ENCODE measurements at regions not wholly inside any gene's neighbourhood (a gene's known extent, or its start where the extent isn't known, plus 50 kb on each side); places are given as distances from the start of the nearest gene placed in this dataset.

GRCh38 chr16:86899151-86899550 lies 320.8 kb downstream of the FOXL1 start:
- Mint-ChIP-seq H3K4me1 (no peaks in the 10 kb centered on the region), H3K27me3 (peaks cover 2 to 8% of the 10 kb centered on the region in 2 donors), H3K36me3 (no peaks in the 10 kb centered on the region), H3K27ac (no peak overlapping the region), H3K9me3 (peaks cover 0 to 4% (median 0%) of the 10 kb centered on the region in 3 donors), H3K4me3 (no peak overlapping the region)
- no peak for ATAC-seq (replicated peaks in 1 of 4)
- ChIA-PET CTCF (no interaction called here), POLR2A (no interaction called here)
- Histone ChIP-seq H3K4me1 (ENCODE audit: control insufficient read depth in 1 of 2, extremely low read depth in 1 of 2, insufficient read depth in 2 of 2, low read length in 2 of 2) (no peaks in the 10 kb centered on the region), H3K27ac (ENCODE audit: low read length) (no peak overlapping the region), H3K27me3 (replicated peaks in 1 of 2; ENCODE audit: control insufficient read depth in 2 of 2, extremely low read depth in 1 of 2, insufficient read depth in 2 of 2, low read length in 1 of 2) (peaks cover 0 to 11% of the 10 kb centered on the region in 2 experiments), H3K4me3 (ENCODE audit: control insufficient read depth in 1 of 2, extremely low read depth in 1 of 2, low read length in 1 of 2) (no peak overlapping the region), H3K36me3 (ENCODE audit: control insufficient read depth in 2 of 2, extremely low read depth in 1 of 2, insufficient read depth in 1 of 2, low read length in 1 of 2) (no peaks in the 10 kb centered on the region), H3K9me3 (no peaks in the 10 kb centered on the region)
- no peak for DNase-seq
- WGBS (ENCODE audit: insufficient coverage): 57% methylated on average over 5 of the region's 6 CpGs

GRCh38 chr16:86899757-86900156 lies 321.4 kb downstream of the FOXL1 start:
- Mint-ChIP-seq H3K9me3 (peaks cover 0 to 4% (median 0%) of the 10 kb centered on the region in 3 donors), H3K4me1 (no peaks in the 10 kb centered on the region), H3K36me3 (no peaks in the 10 kb centered on the region), H3K27ac (no peak overlapping the region), H3K4me3 (no peak overlapping the region), H3K27me3 (peaks cover 4 to 10% of the 10 kb centered on the region in 2 donors)
- POLR2A ChIA-PET: no interaction called here
- ATAC-seq (replicated peaks in 1 of 4): no peak
- no CpG with 5 or more reads among the region's 4 CpGs for WGBS (ENCODE audit: insufficient coverage)
- no peaks in the 10 kb centered on the region for H3K36me3 ChIP-seq (ENCODE audit: control insufficient read depth in 2 of 2, extremely low read depth in 1 of 2, insufficient read depth in 1 of 2, low read length in 1 of 2)
- H3K27ac ChIP-seq (ENCODE audit: low read length): no peak overlapping the region
- DNase-seq: no peak
- H3K4me3 ChIP-seq (ENCODE audit: control insufficient read depth in 1 of 2, extremely low read depth in 1 of 2, low read length in 1 of 2): no peak overlapping the region
- peaks cover 0 to 8% of the 10 kb centered on the region in 2 experiments for H3K27me3 ChIP-seq (replicated peaks in 1 of 2; ENCODE audit: control insufficient read depth in 2 of 2, extremely low read depth in 1 of 2, insufficient read depth in 2 of 2, low read length in 1 of 2)
- H3K4me1 ChIP-seq (ENCODE audit: control insufficient read depth in 1 of 2, extremely low read depth in 1 of 2, insufficient read depth in 2 of 2, low read length in 2 of 2): no peaks in the 10 kb centered on the region
- no peaks in the 10 kb centered on the region for H3K9me3 ChIP-seq
- CTCF ChIA-PET: no interaction called here

DNA sequence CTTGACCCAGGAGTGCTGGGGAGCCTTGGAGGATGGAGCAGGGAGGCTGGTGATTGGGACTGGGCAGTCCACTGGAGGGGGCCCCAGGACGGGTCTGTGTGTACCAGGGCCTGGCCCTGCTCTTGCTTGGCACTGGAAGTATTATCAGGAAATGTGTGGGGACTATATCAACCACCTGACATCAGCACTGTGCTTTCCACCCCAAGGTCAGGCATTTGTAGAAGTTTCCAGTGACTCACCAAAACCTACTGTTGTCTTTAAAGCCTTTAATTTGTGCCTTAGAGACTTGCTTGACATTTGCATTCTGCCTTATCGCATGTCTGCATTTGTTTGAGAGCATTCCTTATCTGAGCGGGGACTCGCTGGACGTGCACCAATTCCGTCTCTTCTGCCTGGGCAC lies 323.1 kb downstream of the FOXL1 start:
- WGBS (ENCODE audit: insufficient coverage): 100% methylated on average over 1 of the region's 6 CpGs
- no peak overlapping the region for H3K4me3 Mint-ChIP-seq
- Histone ChIP-seq H3K9me3 (no peaks in the 10 kb centered on the region), H3K4me3 (ENCODE audit: control insufficient read depth in 1 of 2, extremely low read depth in 1 of 2, low read length in 1 of 2) (no peak overlapping the region), H3K27me3 (replicated peaks in 1 of 2; ENCODE audit: control insufficient read depth in 2 of 2, extremely low read depth in 1 of 2, insufficient read depth in 2 of 2, low read length in 1 of 2) (peaks cover 0 to 8% of the 10 kb centered on the region in 2 experiments), H3K4me1 (ENCODE audit: control insufficient read depth in 1 of 2, extremely low read depth in 1 of 2, insufficient read depth in 2 of 2, low read length in 2 of 2) (no peaks in the 10 kb centered on the region), H3K27ac (ENCODE audit: low read length) (no peak overlapping the region), H3K36me3 (ENCODE audit: control insufficient read depth in 2 of 2, extremely low read depth in 1 of 2, insufficient read depth in 1 of 2, low read length in 1 of 2) (no peaks in the 10 kb centered on the region)
- no peaks in the 10 kb centered on the region for H3K4me1 Mint-ChIP-seq
- no peak overlapping the region for H3K27ac Mint-ChIP-seq
- CTCF ChIA-PET: no interaction called here
- no peaks in the 10 kb centered on the region for H3K36me3 Mint-ChIP-seq
- peaks cover 0 to 4% (median 0%) of the 10 kb centered on the region in 3 donors for H3K9me3 Mint-ChIP-seq
- DNase-seq (no peak), ATAC-seq (replicated peaks in 1 of 4) (no peak)
- peaks cover 8 to 13% of the 10 kb centered on the region in 2 donors for H3K27me3 Mint-ChIP-seq
- POLR2A ChIA-PET: no interaction called here

DNA sequence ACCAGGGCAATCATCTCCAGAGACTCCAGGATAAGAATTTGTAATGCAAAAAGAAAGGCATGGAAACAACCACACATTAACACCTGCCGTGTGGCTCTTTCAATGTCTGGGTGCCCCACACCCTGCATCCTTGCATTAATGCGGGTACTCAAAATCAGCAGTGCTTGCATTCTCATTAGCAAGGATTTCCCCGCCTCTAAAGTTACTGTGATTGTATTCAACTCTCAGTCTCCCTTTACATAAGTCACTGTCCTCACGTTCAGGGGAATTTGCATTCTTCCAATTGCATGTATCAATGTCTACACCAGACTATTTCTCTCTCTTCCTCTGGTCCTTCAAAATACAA lies 324.3 kb downstream of the FOXL1 start:
- H3K4me1 Mint-ChIP-seq: no peaks in the 10 kb centered on the region
- H3K27me3 Mint-ChIP-seq: peaks cover 8 to 17% of the 10 kb centered on the region in 2 donors
- ChIA-PET CTCF (no interaction called here), POLR2A (no interaction called here)
- H3K9me3 ChIP-seq: no peaks in the 10 kb centered on the region
- no peak overlapping the region for H3K4me3 Mint-ChIP-seq
- H3K4me1 ChIP-seq (ENCODE audit: control insufficient read depth in 1 of 2, extremely low read depth in 1 of 2, insufficient read depth in 2 of 2, low read length in 2 of 2): no peaks in the 10 kb centered on the region
- no peak overlapping the region for H3K4me3 ChIP-seq (ENCODE audit: control insufficient read depth in 1 of 2, extremely low read depth in 1 of 2, low read length in 1 of 2)
- DNase-seq: no peak
- 73% methylated on average over 4 of the region's 4 CpGs for WGBS (ENCODE audit: insufficient coverage)
- no peaks in the 10 kb centered on the region for H3K36me3 Mint-ChIP-seq
- ATAC-seq (replicated peaks in 1 of 4): no peak
- peaks cover 0 to 4% (median 0%) of the 10 kb centered on the region in 3 donors for H3K9me3 Mint-ChIP-seq
- no peak overlapping the region for H3K27ac ChIP-seq (ENCODE audit: low read length)
- H3K36me3 ChIP-seq (ENCODE audit: control insufficient read depth in 2 of 2, extremely low read depth in 1 of 2, insufficient read depth in 1 of 2, low read length in 1 of 2): no peaks in the 10 kb centered on the region
- no peak overlapping the region for H3K27ac Mint-ChIP-seq
- H3K27me3 ChIP-seq (replicated peaks in 1 of 2; ENCODE audit: control insufficient read depth in 2 of 2, extremely low read depth in 1 of 2, insufficient read depth in 2 of 2, low read length in 1 of 2): peaks cover 0 to 13% of the 10 kb centered on the region in 2 experiments

- Histone ChIP-seq H3K27ac (ENCODE audit: low read length) (no peak overlapping the region), H3K4me1 (ENCODE audit: control insufficient read depth in 1 of 2, extremely low read depth in 1 of 2, insufficient read depth in 2 of 2, low read length in 2 of 2) (no peaks in the 10 kb centered on the region), H3K9me3 (no peaks in the 10 kb centered on the region), H3K4me3 (ENCODE audit: control insufficient read depth in 1 of 2, extremely low read depth in 1 of 2, low read length in 1 of 2) (no peak overlapping the region), H3K27me3 (replicated peaks in 1 of 2; ENCODE audit: control insufficient read depth in 2 of 2, extremely low read depth in 1 of 2, insufficient read depth in 2 of 2, low read length in 1 of 2) (peaks cover 0 to 17% of the 10 kb centered on the region in 2 experiments), H3K36me3 (ENCODE audit: control insufficient read depth in 2 of 2, extremely low read depth in 1 of 2, insufficient read depth in 1 of 2, low read length in 1 of 2) (no peaks in the 10 kb centered on the region)
- CTCF ChIA-PET: no interaction called here
- ATAC-seq (replicated peaks in 1 of 4) (no peak), DNase-seq (no peak)
- H3K9me3 Mint-ChIP-seq: peaks cover 0 to 4% (median 0%) of the 10 kb centered on the region in 3 donors
- no peak overlapping the region for H3K27ac Mint-ChIP-seq
- H3K4me1 Mint-ChIP-seq: no peaks in the 10 kb centered on the region
- no CpG with 5 or more reads among the region's 1 CpG for WGBS (ENCODE audit: insufficient coverage)
- no peaks in the 10 kb centered on the region for H3K36me3 Mint-ChIP-seq
- POLR2A ChIA-PET: no interaction called here
- no peak overlapping the region for H3K4me3 Mint-ChIP-seq
- peaks cover 12 to 17% of the 10 kb centered on the region in 2 donors for H3K27me3 Mint-ChIP-seq
Measured at GRCh38 chr16:86903068-86903467, 324.7 kb downstream of the FOXL1 start.

DNA sequence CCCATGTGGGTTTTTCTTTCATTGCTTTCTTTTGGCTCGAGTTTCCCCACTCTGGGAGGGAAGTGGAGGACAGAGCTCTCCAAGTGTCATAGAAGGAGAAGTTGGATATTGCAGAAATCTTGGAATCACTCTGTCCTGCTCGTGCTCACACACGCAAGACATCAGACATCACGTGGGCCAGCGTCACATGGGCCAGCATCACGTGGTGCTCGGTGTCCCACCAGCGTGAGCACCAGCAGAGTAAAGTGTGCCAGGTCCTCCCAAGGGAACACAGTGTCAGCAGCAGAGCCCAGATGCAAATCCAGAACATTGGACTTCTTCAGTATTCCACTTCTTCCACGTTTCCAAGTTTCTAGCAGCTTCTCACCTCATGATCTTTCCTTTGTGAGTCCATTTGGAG lies 327.0 kb downstream of the FOXL1 start:
- Histone ChIP-seq H3K27me3 (replicated peaks in 1 of 2; ENCODE audit: control insufficient read depth in 2 of 2, extremely low read depth in 1 of 2, insufficient read depth in 2 of 2, low read length in 1 of 2) (peaks cover 0 to 16% of the 10 kb centered on the region in 2 experiments), H3K4me1 (ENCODE audit: control insufficient read depth in 1 of 2, extremely low read depth in 1 of 2, insufficient read depth in 2 of 2, low read length in 2 of 2) (no peaks in the 10 kb centered on the region), H3K27ac (ENCODE audit: low read length) (no peak overlapping the region), H3K4me3 (ENCODE audit: control insufficient read depth in 1 of 2, extremely low read depth in 1 of 2, low read length in 1 of 2) (no peak overlapping the region), H3K36me3 (ENCODE audit: control insufficient read depth in 2 of 2, extremely low read depth in 1 of 2, insufficient read depth in 1 of 2, low read length in 1 of 2) (no peaks in the 10 kb centered on the region), H3K9me3 (no peaks in the 10 kb centered on the region)
- Mint-ChIP-seq H3K4me3 (no peak overlapping the region), H3K4me1 (no peaks in the 10 kb centered on the region), H3K27ac (no peak overlapping the region), H3K27me3 (peaks cover 12 to 17% of the 10 kb centered on the region in 2 donors), H3K9me3 (peaks cover 0 to 4% (median 0%) of the 10 kb centered on the region in 3 donors), H3K36me3 (no peaks in the 10 kb centered on the region)
- ChIA-PET CTCF (no interaction called here), POLR2A (no interaction called here)
- WGBS (ENCODE audit: insufficient coverage): 66% methylated on average over 8 of the region's 9 CpGs
- no peak for DNase-seq
- ATAC-seq (replicated peaks in 1 of 4): no peak

GRCh38 chr16:86906623-86907022 lies 328.3 kb downstream of the FOXL1 start:
- ChIA-PET POLR2A (no interaction called here), CTCF (no interaction called here)
- no peaks in the 10 kb centered on the region for H3K36me3 Mint-ChIP-seq
- Histone ChIP-seq H3K27ac (ENCODE audit: low read length) (no peak overlapping the region), H3K9me3 (no peaks in the 10 kb centered on the region), H3K4me3 (ENCODE audit: control insufficient read depth in 1 of 2, extremely low read depth in 1 of 2, low read length in 1 of 2) (no peak overlapping the region), H3K36me3 (ENCODE audit: control insufficient read depth in 2 of 2, extremely low read depth in 1 of 2, insufficient read depth in 1 of 2, low read length in 1 of 2) (no peaks in the 10 kb centered on the region), H3K4me1 (ENCODE audit: control insufficient read depth in 1 of 2, extremely low read depth in 1 of 2, insufficient read depth in 2 of 2, low read length in 2 of 2) (no peaks in the 10 kb centered on the region), H3K27me3 (replicated peaks in 1 of 2; ENCODE audit: control insufficient read depth in 2 of 2, extremely low read depth in 1 of 2, insufficient read depth in 2 of 2, low read length in 1 of 2) (peaks cover 0 to 16% of the 10 kb centered on the region in 2 experiments)
- WGBS (ENCODE audit: insufficient coverage): 87% methylated on average over 11 of the region's 14 CpGs
- no peak overlapping the region for H3K4me3 Mint-ChIP-seq
- DNase-seq: no peak
- H3K9me3 Mint-ChIP-seq: no peaks in the 10 kb centered on the region
- ATAC-seq (replicated peaks in 1 of 4): no peak
- no peaks in the 10 kb centered on the region for H3K4me1 Mint-ChIP-seq
- H3K27ac Mint-ChIP-seq: no peak overlapping the region
- peaks cover 12 to 17% of the 10 kb centered on the region in 2 donors for H3K27me3 Mint-ChIP-seq

Measured in T-cell (primary cell).